Keratinocyte (primary cell): ENCODE measurements at regions not wholly inside any gene's neighbourhood (a gene's known extent, or its start where the extent isn't known, plus 50 kb on each side); places are given as distances from the start of the nearest gene placed in this dataset.

Experiments used
- DNase-seq: peaks from one replicate; pipeline ENCODE4 v3.0.0-alpha.2; 2011; ENCODE audit warnings: low read depth, missing footprints, low spot score
- FAIRE-seq: peaks from 2 replicates; lab custom pipeline; 2011; peaks lifted over from hg19 to GRCh38; lab: Jason Lieb, UNC
- H2AFZ ChIP-seq: 2 replicates; pipeline ENCODE4 v1.6.0; 2012; ENCODE audit warnings: low read length, control low read depth, inconsistent platforms; ENCODE audit not compliant: control insufficient read depth
- H3K27ac ChIP-seq: 2 replicates; pipeline ENCODE4 v1.5.1; 2011; ENCODE audit warnings: low read length; ENCODE audit not compliant: control insufficient read depth, insufficient read depth
- H3K27me3 ChIP-seq: 3 replicates; pipeline ENCODE4 v1.6.0; 2011; ENCODE audit warnings: low read length; ENCODE audit not compliant: control insufficient read depth, insufficient read depth; ENCODE audit errors: extremely low read depth
- H3K36me3 ChIP-seq, 2 experiments: 2 replicates in 1 of 2; 3 replicates in 1 of 2; pipeline ENCODE4 v1.5.1; 2011; ENCODE audit warnings: low read length in 2 of 2, mild to moderate bottlenecking in 1 of 2; ENCODE audit not compliant: control insufficient read depth in 2 of 2, insufficient read depth in 2 of 2; ENCODE audit errors: extremely low read depth in 1 of 2
- H3K4me1 ChIP-seq: 3 replicates; pipeline ENCODE4 v1.5.1; 2011; ENCODE audit warnings: low read length; ENCODE audit not compliant: control insufficient read depth, insufficient read depth; ENCODE audit errors: extremely low read depth
- H3K4me2 ChIP-seq: 3 replicates; pipeline ENCODE4 v1.6.0; 2011; ENCODE audit warnings: low read depth, low read length; ENCODE audit not compliant: control insufficient read depth, insufficient read depth; ENCODE audit errors: extremely low read depth
- H3K4me3 ChIP-seq, 3 experiments: fragments of 200-600 bp in 1 of 3; sonication (generic) in 1 of 3; 2 replicates in 2 of 3; 3 replicates in 1 of 3; pipeline ENCODE4 v1.5.1; 2011 to 2016; ENCODE audit warnings: low read length in 3 of 3, mild to moderate bottlenecking in 3 of 3, control low read depth in 2 of 3, inconsistent platforms in 1 of 3, low read depth in 1 of 3, mixed read lengths in 1 of 3, mixed run types in 1 of 3, moderate library complexity in 1 of 3; ENCODE audit not compliant: control insufficient read depth in 2 of 3, insufficient read depth in 2 of 3; ENCODE audit errors: extremely low read depth in 1 of 3
- H3K79me2 ChIP-seq: 2 replicates; pipeline ENCODE4 v1.6.0; 2012; ENCODE audit warnings: low read length; ENCODE audit not compliant: control insufficient read depth, insufficient read depth
- H3K9ac ChIP-seq: 3 replicates; pipeline ENCODE4 v1.6.0; 2011; ENCODE audit warnings: low read length; ENCODE audit not compliant: control insufficient read depth, insufficient read depth; ENCODE audit errors: extremely low read depth
- H3K9me1 ChIP-seq: 3 replicates; pipeline ENCODE4 v1.6.0; 2011; ENCODE audit warnings: low read length; ENCODE audit not compliant: control insufficient read depth, insufficient read depth; ENCODE audit errors: extremely low read depth
- H3K9me3 ChIP-seq: 2 replicates; pipeline ENCODE4 v1.5.1; 2012; ENCODE audit warnings: low read depth, low read length; ENCODE audit not compliant: control insufficient read depth
- H4K20me1 ChIP-seq: 3 replicates; pipeline ENCODE4 v1.6.0; 2011; ENCODE audit warnings: low read length; ENCODE audit not compliant: control insufficient read depth, insufficient read depth; ENCODE audit errors: extremely low read depth
- CTCF ChIP-seq, 3 experiments: IDR thresholded peaks in 1 of 3; conservative IDR thresholded peaks in 1 of 3; optimal IDR thresholded peaks in 1 of 3; 2 replicates in 2 of 3; 3 replicates in 1 of 3; pipeline versions ENCODE3 to v1.5.1; 2011; ENCODE audit warnings: low read length in 3 of 3, mild to moderate bottlenecking in 3 of 3, moderate library complexity in 2 of 3, control low read depth in 1 of 3, inconsistent platforms in 1 of 3; ENCODE audit not compliant: insufficient read depth in 2 of 3; ENCODE audit errors: extremely low read depth in 1 of 3
- EZH2 ChIP-seq: IDR thresholded peaks from one replicate; pipeline ENCODE4 v1.6.1; 2012; ENCODE audit warnings: inconsistent platforms, mild to moderate bottlenecking, low read length, moderate library complexity
- dilution Hi-C: fragments of 300-500 bp; cut with MboI; formaldehyde crosslinking; loops from one replicate; pipeline ENCODE4 v1.7.0; 2020; ENCODE audit warnings: low sequenced_read_pairs; ENCODE audit not compliant: extremely low pct_ligation_motif_present

- Histone ChIP-seq H3K79me2 (no peaks in the 10 kb centered on the region), H4K20me1 (no peaks in the 10 kb centered on the region), H3K4me1 (no peaks in the 10 kb centered on the region), H3K27me3 (no peaks in the 10 kb centered on the region), H3K9ac (no peak overlapping the region), H3K4me2 (no peak overlapping the region), H2AFZ (no peak overlapping the region), H3K9me1 (no peaks in the 10 kb centered on the region), H3K9me3 (no peaks in the 10 kb centered on the region), H3K4me3 (no peak overlapping the region), H3K27ac (no peak overlapping the region), H3K36me3 (no peaks in the 10 kb centered on the region)
- no peak for DNase-seq
- no peak for TF ChIP-seq EZH2
- TF ChIP-seq CTCF (optimal IDR thresholded peaks at IDR 0.05 in 1 of 3, IDR thresholded peaks at IDR 0.05 in 1 of 3, conservative IDR thresholded peaks at IDR 0.05 in 1 of 3; ENCODE audit: extremely low read depth in 1 of 3, insufficient read depth in 2 of 3, low read length in 3 of 3): no peak
- dilution Hi-C loops: no loop called here
- FAIRE-seq: no peak
Measured at GRCh38 chr12:13769966-13770365, 211.4 kb downstream of the GRIN2B start.

- no peak for FAIRE-seq
- TF ChIP-seq EZH2 (no peak), CTCF (optimal IDR thresholded peaks at IDR 0.05 in 1 of 3, IDR thresholded peaks at IDR 0.05 in 1 of 3, conservative IDR thresholded peaks at IDR 0.05 in 1 of 3; ENCODE audit: extremely low read depth in 1 of 3, insufficient read depth in 2 of 3, low read length in 3 of 3) (no peak)
- H3K9me3 ChIP-seq: no peaks in the 10 kb centered on the region
- no peaks in the 10 kb centered on the region for H3K9me1 ChIP-seq
- no peaks in the 10 kb centered on the region for H3K27me3 ChIP-seq
- dilution Hi-C loops: no loop called here
- no peaks in the 10 kb centered on the region for H3K36me3 ChIP-seq
- H3K4me1 ChIP-seq: no peaks in the 10 kb centered on the region
- H4K20me1 ChIP-seq: no peaks in the 10 kb centered on the region
- H3K4me2 ChIP-seq: no peak overlapping the region
- H3K27ac ChIP-seq: no peak overlapping the region
- H3K79me2 ChIP-seq: no peaks in the 10 kb centered on the region
- no peak overlapping the region for H3K4me3 ChIP-seq
- DNase-seq: no peak
- H3K9ac ChIP-seq: no peak overlapping the region
- H2AFZ ChIP-seq: no peak overlapping the region
Measured at GRCh38 chr12:13769273-13769672, 212.1 kb downstream of the GRIN2B start.
